GM12891 (cell line): ENCODE measurements at regions not wholly inside any gene's neighbourhood (a gene's known extent, or its start where the extent isn't known, plus 50 kb on each side); places are given as distances from the start of the nearest gene placed in this dataset.

Experiments
- DNase-seq: peaks from one replicate; pipeline ENCODE4 v3.0.0; 2011; ENCODE audit warnings: low spot score; ENCODE audit not compliant: insufficient read length
- FAIRE-seq: peaks from 2 replicates; lab custom pipeline; 2011; peaks lifted over from hg19 to GRCh38; lab: Jason Lieb, UNC
- PAX5 ChIP-seq: IDR thresholded peaks from 2 replicates; pipeline ENCODE4 v1.6.1; 2011; ENCODE audit warnings: low read length, moderate library complexity, mild to moderate bottlenecking; ENCODE audit not compliant: insufficient read depth, severe bottlenecking
- POLR2A ChIP-seq: IDR thresholded peaks from 2 replicates; pipeline ENCODE4 v1.6.1; 2011; ENCODE audit warnings: low read depth, low read length, control low read depth
- POLR2AphosphoS5 ChIP-seq: IDR thresholded peaks from 2 replicates; pipeline ENCODE4 v1.6.1; 2011; ENCODE audit warnings: low read depth, low read length, control low read depth
- POU2F2 ChIP-seq: IDR thresholded peaks from 2 replicates; pipeline ENCODE4 v1.6.1; 2011; ENCODE audit warnings: low read depth, mild to moderate bottlenecking, control low read depth, low read length, moderate library complexity
- SPI1 ChIP-seq: IDR thresholded peaks from 2 replicates; pipeline ENCODE4 v1.6.1; 2011; ENCODE audit warnings: low read depth, low read length, control low read depth
- TAF1 ChIP-seq: IDR thresholded peaks from 2 replicates; pipeline ENCODE4 v1.6.1; 2011; ENCODE audit warnings: low read depth, low read length, control low read depth

DNA sequence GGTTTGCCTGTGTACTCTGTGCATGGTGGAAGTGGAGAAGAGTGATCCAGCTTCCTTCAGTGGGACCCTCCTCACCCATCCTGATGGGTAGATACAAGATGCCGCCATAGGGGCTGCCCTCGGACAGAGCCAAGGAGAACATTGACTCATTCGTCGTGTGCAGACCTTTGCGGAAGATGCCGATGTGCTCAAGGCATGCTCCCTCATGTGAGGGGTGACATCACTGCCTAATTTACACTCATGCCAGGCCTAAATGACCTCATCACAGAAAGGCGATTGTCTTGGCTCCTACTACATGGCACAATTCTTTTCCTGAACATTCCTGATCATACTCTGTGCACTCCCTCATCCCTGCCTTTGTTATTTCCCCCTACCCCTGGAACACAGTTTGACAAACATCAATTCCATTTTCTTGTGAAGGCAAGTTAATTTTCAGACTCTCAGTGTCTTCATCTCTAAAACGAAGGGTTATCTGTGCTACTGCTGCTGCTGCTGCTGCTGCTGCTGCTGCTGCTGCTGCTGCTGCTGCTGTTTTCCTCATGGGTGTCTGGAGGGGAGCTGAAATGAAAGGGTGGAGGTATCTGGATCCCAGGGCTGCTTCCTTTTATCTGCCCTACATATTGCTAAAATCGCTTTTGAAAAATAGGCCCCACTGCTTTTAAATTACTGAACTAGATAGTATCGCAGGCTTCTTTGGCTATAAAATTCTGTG lies 146.5 kb upstream of the ARGLU1 start:
- TF ChIP-seq TAF1 (no peak), POLR2A (no peak), POLR2AphosphoS5 (no peak), SPI1 (no peak), POU2F2 (no peak), PAX5 (no peak)
- no peak for FAIRE-seq
- DNase-seq, result no peak

DNA sequence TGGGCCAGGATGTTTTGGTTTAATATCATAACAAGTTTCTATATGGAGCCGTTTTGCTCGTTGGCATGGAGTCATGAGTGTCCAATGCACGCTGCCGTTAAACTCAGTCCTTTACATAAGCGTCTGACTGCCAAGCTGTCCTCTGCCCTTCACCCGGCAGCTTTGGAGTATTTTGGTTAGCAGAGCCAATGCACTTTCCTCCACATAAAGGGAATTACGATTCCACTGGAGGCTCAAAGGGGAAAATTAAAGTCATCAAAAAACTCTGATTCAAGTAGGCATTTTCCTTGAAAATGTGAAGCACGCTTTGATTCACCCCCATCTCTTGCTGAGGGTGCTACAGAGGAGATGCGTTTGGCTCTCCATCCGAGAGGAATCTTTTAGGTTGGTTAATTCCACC lies 144.4 kb upstream of the ARGLU1 start:
- no peak for TF ChIP-seq POU2F2
- no peak for TF ChIP-seq TAF1
- no peak for TF ChIP-seq SPI1
- DNase-seq (no peak), FAIRE-seq (no peak)

DNA sequence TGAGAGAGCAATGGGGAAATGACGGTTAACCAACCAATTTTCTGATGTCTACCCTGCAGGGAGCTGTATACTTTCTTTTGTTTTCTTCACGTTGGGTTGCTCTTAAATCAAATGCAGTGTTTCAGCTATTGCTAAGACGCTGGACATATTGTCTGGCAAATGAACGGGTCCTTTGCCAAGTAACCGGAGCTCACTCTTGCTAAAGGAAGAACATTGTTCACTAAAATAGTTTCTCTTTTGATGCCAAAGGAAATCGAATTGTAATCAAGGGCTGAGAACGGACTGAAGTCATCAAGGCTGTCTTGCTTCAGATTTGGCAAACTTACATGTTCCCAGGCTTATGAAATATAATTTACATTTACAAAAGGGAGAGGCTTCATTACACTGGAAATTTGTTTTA lies 142.3 kb upstream of the ARGLU1 start:
- no peak for TF ChIP-seq POU2F2
- TF ChIP-seq PAX5, result no peak
- TF ChIP-seq POLR2A, result no peak
- TF ChIP-seq POLR2AphosphoS5, result no peak
- TF ChIP-seq TAF1, result no peak
- no peak for TF ChIP-seq SPI1
- DNase-seq, result no peak
- FAIRE-seq, result no peak

DNA sequence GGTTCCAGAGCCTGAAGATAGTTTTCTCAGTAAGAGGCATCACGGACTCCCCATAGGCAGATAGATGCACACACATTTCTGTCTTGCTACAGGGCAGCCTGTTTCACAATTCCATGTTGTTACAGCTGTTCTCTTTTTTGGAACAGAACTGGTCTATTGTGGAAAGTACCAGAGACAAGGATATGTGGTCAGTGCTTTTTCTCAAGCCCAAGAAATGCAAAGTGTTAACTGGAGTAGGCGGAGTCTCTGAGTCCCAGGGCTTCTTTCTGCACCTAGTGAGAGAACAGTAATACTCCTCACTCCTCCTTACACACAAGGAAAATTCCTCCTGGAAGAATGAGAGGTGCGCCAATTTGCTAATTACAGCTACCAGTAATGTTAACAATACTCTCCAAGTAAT lies 141.6 kb upstream of the ARGLU1 start:
- FAIRE-seq, result no peak
- TF ChIP-seq TAF1 (no peak), POU2F2 (no peak), SPI1 (no peak), POLR2A (no peak), POLR2AphosphoS5 (no peak), PAX5 (no peak)

DNA sequence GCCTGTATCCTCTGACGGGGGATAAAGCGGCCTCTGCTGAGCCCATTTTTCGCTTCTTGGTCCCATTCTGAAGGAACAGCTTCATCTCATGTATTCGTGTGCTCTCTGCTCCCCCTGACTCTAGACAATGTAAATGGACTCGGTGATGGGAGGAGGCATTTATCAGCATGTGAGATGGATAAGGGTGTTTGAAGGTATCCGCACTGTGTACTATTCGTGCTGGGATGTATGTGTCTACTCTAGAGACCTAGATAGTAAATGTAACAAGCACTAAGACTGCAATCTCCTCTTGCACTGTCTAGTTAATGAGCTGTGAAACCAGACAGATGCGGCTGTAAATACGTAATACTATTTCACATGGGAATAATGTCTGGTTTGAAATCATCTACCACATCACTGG lies 134.6 kb upstream of the ARGLU1 start:
- DNase-seq (no peak), FAIRE-seq (no peak)
- TF ChIP-seq POU2F2, result no peak
- no peak for TF ChIP-seq TAF1

More for the DNA sequence above, 141.6 kb upstream of the ARGLU1 start:
- no peak for DNase-seq

- DNase-seq (no peak), FAIRE-seq (no peak)
- TF ChIP-seq POLR2A, result no peak
- no peak for TF ChIP-seq POLR2AphosphoS5
- no peak for TF ChIP-seq PAX5
- no peak for TF ChIP-seq TAF1
- TF ChIP-seq POU2F2, result no peak
- no peak for TF ChIP-seq SPI1
These were observed 133.9 kb upstream of the ARGLU1 start for GRCh38 chr13:106701771-106702341.

- DNase-seq, result no peak
- no peak for TF ChIP-seq TAF1
- no peak for TF ChIP-seq SPI1
- no peak for TF ChIP-seq PAX5
- no peak for TF ChIP-seq POLR2A
- no peak for TF ChIP-seq POU2F2
- TF ChIP-seq POLR2AphosphoS5, result no peak
- no peak for FAIRE-seq
These were observed 132.5 kb upstream of the ARGLU1 start for GRCh38 chr13:106700439-106700838.

DNA sequence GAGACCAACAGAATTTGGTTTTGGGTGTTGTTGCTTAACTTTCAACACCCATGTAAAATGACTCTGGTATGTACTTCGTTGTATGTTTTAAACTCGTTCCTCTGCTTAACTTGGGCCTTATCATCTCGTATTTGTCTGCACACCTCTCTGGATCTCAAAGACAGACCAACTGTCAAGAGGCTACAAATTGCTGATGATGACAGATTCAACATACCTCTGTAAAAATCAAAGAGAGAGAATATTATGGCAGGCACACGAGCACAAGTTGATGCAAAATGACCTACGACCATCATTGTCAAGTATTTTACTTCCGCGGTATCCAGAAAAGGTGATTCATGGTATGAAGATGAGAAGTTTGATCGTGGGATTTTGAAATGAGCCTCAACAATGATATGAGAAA lies 132.1 kb upstream of the ARGLU1 start:
- no peak for TF ChIP-seq POLR2AphosphoS5
- no peak for TF ChIP-seq PAX5
- TF ChIP-seq POLR2A, result no peak
- no peak for TF ChIP-seq TAF1
- no peak for TF ChIP-seq POU2F2
- TF ChIP-seq SPI1, result no peak
- FAIRE-seq (no peak), DNase-seq (no peak)

- no peak for TF ChIP-seq POLR2A
- TF ChIP-seq TAF1, result no peak
- TF ChIP-seq PAX5, result no peak
- TF ChIP-seq POU2F2, result no peak
- no peak for TF ChIP-seq POLR2AphosphoS5
- no peak for TF ChIP-seq SPI1
- FAIRE-seq (no peak), DNase-seq (no peak)
These were observed 131.4 kb upstream of the ARGLU1 start for GRCh38 chr13:106699311-106699710.

DNA sequence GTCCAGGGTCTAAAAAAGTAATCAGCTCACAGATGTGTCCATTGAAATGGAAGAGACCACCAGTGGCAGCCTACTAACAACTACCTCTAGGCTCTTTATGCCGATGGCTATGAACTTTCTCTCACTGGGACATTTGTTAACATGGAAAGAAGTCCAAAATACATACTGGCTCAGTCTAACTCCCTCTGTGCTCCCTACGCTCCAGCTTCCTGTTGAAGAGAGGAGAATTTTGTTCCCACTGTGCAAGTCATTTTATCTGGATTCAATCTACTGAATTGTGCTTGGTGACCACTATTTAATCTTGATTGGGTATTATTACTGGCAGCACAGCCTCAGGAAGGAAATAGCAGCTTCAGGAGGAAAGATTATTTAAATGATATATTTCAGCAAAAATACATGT lies 128.8 kb upstream of the ARGLU1 start:
- DNase-seq (no peak), FAIRE-seq (no peak)
- TF ChIP-seq PAX5, result no peak
- TF ChIP-seq TAF1, result no peak
- no peak for TF ChIP-seq POU2F2
- TF ChIP-seq POLR2AphosphoS5, result no peak
- no peak for TF ChIP-seq POLR2A
- no peak for TF ChIP-seq SPI1

- TF ChIP-seq POLR2AphosphoS5 (no peak), PAX5 (no peak), POU2F2 (no peak), SPI1 (no peak), POLR2A (no peak), TAF1 (no peak)
- DNase-seq (no peak), FAIRE-seq (no peak)
These were observed 128.2 kb upstream of the ARGLU1 start for GRCh38 chr13:106696140-106696539.
